Activated CD4-positive, alpha-beta T cell treated with anti-CD3 and anti-CD28 coated beads, Interleukin-2, Interleukin-4, amounts not matched to agents 100 ng/mL and 50 ng/mL, durations not matched to agents 16 hours and 8 hours (primary cell): ENCODE measurements at regions not wholly inside any gene's neighbourhood (a gene's known extent, or its start where the extent isn't known, plus 50 kb on each side); places are given as distances from the start of the nearest gene placed in this dataset.

Experiments used
- DNase-seq: peaks from one replicate; pipeline ENCODE4 v3.0.0-alpha.2; 2020; ENCODE audit warnings: low spot score

GRCh38 chr9:91067306-91067860 lies 265.8 kb downstream of the SYK start:
- DNase-seq: no peak

DNA sequence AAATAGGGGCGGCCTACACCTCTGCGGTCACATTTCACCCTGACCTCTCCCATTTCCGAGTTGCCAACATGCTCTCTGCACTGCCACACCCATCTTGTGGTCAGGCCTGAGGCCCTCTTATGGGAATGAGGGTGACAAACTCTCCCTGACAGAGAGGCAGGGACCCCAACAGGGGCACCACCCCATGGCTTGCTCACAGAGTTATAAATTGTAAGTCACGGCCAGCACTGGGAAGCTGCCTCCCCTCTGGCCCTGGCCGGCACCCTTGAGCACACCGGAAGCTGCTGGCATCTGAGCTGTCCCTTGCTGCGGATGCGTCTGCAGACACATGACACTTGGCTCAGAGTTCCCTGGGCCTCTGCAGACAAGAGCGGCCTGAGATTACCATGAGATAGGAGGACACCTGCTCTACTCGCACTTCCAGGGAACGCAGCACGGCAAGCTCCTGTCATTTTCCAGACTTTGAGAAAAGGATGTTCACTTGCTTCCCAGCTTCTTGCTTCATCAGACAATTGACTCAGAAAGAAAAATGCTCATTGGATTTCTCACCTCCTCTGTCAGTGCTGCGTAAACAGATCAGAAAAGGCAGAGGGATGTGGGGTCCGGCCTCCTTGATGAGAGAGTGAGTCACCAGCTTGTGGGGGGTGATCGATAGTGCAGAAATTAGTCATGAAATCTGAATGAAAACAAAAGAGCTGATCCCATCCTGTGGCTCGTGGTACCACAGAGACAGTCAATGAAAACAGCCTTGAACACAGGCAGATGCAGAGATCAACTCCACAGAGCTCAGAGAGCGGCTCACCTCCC lies 269.8 kb downstream of the SYK start:
- DNase-seq: peak; percentile 95

DNA sequence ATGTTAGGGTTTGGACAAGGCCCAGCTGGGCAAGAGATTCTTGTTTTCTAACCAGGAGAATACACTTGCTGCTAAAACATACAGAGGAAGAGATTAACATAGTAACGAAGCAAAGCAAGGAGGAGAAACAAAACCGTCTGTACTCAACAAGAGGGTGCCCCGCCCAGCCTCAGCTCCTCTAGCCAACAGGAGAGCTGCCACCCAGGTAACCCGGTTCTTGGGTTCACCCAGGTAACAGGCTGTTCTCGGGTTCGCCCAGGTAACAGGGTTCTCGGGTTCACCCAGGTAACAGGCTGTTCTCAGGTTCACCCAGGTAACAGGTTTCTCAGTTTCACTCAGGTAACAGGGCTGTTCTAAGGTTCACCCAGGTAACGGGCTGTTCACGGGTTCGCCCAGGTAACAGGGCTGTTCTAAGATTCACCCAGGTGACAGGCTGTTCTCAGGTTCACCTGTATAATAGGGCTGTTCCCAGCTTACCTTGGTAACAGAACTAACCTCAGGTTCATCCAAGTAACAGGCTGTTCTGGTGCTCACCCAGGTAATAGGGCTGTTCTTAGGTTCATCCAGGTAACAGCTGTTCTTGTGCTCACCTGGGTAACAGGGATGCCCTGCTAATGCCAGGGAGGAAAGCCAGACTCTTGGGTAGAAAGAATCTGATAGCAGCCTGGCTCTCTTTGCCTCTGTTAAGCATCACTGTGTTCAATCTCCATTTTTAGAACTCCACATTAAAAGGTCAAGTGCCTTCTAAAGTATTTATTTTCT lies 271.6 kb downstream of the SYK start:
- no peak for DNase-seq

DNA sequence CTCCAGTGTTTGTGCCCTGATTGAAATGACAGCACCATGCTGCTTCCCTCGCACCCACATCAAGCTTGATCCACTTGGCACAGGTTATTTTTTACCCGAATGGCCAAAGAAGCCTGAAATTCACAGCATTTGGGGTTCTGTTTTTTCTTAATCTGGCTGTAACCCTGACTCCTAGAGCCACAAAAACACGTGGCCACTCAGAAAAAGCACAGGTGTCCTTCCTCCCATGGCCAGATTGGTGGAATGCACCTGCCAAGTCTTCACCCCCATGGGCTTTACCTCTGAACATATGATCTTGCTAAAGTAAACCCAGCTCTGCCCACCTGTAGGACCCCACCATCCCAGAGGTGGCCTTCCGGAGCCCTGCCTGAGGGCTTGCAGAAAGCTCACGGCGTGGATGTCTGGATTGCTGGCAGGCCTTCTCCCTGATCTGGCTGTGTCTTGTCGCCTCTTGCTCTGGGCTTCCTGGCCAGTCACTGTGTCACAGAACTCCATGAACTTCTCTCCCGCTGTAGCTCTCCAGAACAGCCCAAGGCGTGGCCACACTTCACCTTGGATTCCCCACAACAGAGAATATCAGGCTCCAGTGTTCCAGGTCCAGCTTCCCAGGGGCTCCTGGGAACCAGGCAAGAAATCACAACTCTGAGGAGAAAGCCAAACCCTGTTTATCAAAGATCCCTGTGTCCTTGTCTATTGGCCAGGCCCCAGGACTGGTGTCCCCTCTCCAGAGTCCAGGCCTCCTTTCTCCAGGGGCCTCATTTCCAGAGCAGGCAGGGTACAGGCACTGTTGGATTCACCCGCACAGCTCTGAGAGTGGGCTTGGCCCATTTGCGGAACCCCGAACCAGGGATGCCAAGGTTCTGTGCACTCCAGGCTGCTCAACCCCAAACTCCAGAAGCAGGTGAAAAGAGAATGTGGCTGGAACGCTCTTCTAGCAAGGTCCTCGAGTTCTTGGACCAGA lies 272.5 kb downstream of the SYK start:
- DNase-seq: no peak

GRCh38 chr9:91074866-91075265 lies 273.2 kb downstream of the SYK start:
- DNase-seq: no peak

DNA sequence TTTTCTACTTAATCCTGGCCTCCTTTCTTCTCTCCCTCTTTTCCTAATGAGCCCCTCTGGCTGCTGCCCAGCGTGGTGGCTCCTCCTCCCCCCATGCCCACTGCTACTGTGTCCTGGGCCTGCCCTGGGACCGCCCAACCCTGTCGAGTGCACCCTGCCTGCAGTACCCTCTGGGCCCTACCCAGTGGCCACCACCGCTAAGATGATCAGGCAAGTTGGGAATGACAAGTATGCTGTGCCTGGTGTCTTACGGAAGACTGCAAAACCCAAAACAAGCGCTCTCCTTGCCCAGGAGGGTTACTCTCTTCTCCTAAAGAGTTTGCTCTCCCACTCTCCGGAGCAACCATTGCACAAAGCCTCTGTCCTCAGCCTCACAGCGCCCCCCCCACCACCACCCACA lies 273.7 kb downstream of the SYK start:
- DNase-seq: no peak

- no peak for DNase-seq
Observed at GRCh38 chr9:91077624-91078368, 276.2 kb downstream of the SYK start.

GRCh38 chr9:91078369-91078695 lies 276.7 kb downstream of the SYK start:
- no peak for DNase-seq

GRCh38 chr9:91082731-91083130 lies 279.0 kb downstream of the AUH start:
- no peak for DNase-seq

DNA sequence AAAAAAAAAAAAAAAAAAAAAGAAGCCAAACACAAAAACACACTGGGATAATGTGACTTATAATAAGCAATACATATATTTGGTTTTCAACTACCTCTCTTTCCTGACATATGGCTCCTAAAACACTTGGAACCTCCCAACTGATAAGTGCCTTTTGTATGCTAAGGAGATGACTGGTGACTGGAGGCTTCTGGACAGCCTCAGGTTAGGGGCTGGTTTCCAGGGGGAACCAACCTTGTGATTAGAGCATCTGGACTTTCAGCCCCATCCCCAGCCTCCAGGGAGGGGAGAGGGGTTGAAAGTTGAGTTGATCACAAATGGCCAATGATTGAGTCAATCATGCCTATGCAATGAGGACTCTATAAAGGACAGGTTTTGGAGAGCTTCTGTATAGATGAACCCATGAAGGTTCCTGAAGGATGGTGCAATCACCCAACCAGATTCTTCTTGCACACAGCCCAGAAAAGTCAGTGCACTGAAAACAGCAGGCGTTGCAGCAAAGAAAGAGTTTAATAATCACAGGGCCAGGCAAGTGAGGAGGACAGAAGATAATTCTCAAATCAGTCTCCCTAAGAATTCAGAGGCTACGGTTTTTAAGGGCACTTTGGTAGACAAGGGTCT lies 276.7 kb downstream of the AUH start:
- no peak for DNase-seq

DNA sequence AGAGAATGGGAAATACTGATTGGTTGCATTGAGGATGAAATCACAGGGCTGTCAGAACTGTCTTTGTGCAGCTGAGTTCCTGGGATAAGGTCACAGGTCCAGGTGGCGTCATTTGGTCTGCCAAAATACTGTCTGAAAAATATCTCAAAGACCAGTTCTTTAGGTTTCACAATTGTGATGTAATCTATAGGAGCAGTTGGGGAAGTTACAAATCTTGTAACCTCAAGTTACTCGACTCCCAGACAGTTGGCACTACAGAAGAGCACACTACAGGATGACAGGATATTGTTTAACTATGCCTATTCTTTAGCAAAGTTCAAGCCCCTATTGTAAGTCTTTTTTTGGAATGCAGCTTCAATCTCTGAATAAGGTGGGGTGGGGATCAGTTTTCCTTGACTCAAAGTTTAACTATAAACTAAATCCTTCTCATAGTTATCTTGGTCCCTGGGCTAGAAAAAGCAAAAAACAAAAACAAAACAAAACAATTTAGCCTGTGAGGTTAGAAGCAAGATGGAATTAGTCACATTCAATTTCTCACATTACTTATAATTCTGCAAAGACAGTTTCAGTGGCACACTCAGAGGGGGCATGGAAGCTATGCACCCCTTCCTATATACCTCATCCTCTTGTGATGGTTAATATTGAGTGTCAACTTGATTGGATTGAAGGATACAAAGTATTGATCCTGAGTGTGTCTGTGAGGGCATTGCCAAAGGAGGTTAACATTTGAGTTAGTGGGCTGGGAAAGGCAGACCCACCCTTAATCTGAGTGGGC lies 276.0 kb downstream of the AUH start:
- DNase-seq: no peak

GRCh38 chr9:91086657-91087461 lies 274.9 kb downstream of the AUH start:
- DNase-seq: no peak

DNA sequence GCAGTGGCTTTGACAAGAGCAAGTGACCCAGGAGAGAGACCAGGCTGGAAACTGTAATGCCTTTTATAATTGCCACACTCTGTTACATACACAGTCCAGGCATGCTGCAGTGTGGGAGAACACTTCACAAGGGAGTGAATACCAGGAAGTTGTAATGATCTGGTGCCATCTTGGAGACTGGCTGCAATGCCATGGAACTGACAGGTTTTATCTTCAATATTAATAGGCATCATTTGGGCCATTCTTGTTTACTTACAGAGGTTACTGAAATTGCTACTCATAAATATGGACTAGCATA lies 274.3 kb downstream of the AUH start:
- DNase-seq: no peak

- DNase-seq: peak; percentile 26
Observed at GRCh38 chr9:91089405-91090129, 272.2 kb downstream of the AUH start.

- no peak for DNase-seq
Observed at GRCh38 chr9:91090130-91090410, 271.6 kb downstream of the AUH start.

GRCh38 chr9:91092214-91092613 lies 269.5 kb downstream of the AUH start:
- no peak for DNase-seq

- DNase-seq: peak; percentile 45
Observed at GRCh38 chr9:91094324-91095088, 267.2 kb downstream of the AUH start.

DNA sequence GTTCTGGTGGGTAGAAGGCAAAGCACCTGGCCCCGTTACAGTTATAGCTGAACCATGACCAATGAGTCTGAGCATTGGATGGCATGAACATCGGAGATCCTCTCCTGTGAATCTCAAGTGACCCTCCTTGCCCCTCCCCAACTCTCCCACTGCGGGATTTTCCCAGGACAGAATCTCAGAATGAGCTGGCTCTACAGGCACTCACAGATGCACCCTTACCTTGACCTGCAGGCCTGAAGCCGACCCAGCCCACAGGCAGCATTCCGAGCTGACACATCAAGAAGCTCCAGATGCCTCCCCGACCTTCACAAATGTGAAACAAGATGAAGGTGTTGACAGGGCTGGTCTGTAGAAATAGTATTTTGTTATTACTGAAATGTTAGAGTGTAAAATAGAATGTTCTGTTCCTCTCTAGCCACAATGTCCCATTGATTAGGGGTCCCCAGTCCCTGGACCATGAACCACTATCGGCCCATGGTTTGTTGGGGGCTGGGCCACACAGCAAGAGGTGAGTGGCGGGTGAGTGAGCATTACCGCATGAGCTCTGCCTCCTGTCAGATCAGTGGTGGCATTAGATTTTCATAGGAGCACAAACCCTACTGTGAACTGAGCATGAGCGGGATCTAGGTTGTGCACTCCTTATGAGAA lies 263.4 kb downstream of the AUH start:
- no peak for DNase-seq
